NCI-H1092 (cell line): ENCODE measurements at regions not wholly inside any gene's neighbourhood (a gene's known extent, or its start where the extent isn't known, plus 50 kb on each side); places are given as distances from the start of the nearest gene placed in this dataset.

ENCODE experiments used
- DNase-seq: peaks from one replicate; lab custom pipeline; 2025; lab: John Stamatoyannopoulos, UW

DNA sequence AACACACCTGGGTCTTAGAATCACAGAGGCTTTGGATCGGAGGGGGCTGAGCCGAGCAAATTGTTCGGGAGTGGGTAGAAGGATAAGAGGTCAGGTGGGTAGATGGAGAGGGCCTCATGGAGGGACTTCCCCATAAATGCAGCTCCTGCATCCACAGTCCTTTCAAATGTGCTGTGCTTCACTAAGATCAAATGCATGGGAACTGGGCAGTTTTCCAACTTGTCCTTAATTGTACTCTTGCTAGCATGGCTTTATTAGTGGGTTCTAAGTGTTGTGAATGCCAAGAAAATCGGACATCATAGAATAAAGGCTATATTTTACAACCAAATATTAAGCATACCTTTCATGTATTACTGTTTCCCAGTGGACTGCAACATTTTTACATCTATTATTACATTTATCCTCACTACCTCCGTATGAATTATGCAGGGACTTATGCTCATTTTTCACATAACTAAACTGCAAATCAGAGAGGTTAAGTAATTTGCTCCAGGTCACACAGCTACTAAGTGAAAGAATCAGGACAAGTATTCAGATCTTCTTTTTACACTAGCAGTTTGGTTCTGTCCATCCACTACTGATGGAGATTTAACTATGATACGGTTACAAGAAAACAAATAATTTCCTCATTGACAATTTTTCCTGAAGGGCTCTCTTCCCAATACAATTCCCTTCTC, 174.5 kb upstream of the RUNX1 start:
- peak; percentile 32 for DNase-seq

DNA sequence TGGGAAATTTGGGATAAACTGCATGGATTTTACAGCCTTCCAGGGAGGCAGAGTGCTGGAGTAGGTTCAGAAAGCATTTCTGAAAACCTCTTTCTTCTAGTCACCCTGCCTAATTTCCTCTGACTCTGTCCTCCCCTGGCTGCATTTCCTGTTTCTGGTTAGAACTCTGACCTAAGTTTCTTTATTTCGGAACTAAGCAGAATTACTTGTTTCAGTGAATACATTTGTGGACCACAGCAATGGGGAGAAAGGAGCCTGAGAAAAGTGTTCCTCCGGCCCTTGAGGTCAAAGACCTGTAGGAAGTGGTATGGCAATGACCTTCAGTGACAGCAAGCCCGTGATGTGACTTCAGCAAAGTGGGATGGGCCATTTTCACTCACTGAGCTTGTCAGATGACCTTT, 173.4 kb upstream of the RUNX1 start:
- no peak for DNase-seq

DNA sequence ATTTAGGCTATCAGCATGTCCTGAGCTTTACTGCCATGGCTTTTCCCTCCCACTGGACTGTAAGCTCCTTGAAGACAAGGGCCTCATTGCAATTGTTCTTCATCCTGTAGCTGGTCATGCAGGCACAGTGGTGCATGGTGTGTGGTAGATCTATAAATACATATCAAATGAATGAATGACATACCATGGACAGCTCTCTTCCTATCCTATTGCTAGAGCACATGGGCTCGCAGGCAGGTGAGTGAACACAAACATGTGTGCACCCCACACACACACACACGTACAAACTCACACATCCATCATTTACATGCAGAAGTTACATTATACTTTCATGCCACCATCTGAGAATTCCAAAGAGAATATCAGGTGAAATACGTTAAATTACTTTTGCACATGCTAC, 172.9 kb upstream of the RUNX1 start:
- DNase-seq = no peak

DNA sequence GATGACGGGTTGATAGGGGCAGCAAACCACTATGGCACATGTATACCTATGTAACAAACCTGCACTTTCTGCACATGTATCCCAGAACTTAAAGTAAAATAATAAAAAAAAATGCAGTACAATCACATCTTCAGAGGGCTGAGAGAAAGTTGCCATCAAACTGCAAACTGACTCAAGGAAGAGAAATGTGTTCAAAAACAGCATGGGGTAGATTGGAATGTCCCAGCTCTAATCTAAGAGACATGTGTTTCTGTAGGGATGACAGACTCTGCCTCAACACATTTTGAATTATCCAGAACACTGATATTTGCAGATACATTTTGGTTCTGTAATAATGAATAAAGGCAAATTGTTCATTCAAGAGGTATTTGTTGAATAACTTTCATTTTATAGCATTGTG, 171.2 kb upstream of the RUNX1 start:
- DNase-seq = no peak

DNA sequence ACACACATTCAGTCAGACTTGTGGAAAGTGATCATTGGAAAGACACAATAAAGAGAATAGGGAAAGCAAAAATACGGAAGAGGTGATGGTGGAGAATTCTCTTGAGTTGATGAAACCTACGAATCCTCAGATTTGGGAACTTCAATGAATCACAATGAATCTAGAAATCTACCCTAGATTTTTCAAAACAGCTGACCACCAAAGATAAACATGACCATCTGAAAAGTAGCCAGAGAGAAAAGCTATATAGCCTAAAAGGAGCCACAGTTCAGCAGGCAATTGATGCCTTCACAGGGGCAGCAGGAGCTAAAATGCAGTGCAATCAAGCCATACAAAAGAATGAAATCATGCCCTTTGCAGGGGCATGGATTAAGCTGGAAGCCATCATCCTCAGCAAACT, 170.6 kb upstream of the RUNX1 start:
- no peak for DNase-seq

DNA sequence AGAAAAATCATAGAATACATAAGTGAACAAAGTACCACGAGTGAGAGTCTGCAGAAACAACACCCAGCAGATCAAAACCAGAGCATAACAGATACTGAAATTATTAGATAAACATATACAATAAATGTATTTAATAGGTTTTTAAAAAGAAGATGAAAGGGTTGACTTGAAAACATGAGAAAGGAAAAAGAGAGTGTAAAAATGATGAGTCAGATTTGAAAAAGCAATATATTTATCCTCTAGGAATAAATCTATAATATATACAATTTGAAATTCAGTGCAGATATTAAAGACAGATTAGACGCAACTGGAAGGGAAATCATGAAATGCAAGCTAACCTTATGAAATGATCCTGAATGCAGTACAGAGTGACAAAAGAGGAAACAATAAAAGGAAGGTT, 170.2 kb upstream of the RUNX1 start:
- DNase-seq = no peak

DNA sequence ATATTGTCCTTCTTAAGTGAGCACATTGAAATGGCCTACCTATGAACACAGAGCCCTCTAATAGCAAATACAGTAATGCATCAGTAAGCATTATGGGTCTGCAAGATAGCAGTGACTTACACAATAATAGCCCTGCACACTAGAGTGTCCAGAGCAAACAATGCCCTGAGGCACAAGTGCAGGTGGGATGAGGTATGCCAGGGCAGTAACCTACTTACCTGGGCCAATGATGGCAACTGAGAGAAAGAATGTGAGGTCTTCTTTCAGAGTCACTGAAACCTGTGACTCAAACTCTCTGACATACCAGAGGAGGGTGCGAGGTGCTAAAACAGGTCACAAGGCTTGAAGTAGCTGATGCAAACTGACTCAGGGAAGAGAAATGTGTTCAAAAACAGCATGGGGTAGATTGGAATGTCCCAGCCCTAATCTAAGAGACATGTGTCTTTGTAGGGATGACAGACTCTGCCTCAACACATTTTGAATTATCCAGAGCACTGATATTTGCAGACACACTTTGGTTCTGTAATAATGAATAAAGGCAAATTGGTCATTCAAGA, 168.5 kb upstream of the RUNX1 start:
- no peak for DNase-seq

DNA sequence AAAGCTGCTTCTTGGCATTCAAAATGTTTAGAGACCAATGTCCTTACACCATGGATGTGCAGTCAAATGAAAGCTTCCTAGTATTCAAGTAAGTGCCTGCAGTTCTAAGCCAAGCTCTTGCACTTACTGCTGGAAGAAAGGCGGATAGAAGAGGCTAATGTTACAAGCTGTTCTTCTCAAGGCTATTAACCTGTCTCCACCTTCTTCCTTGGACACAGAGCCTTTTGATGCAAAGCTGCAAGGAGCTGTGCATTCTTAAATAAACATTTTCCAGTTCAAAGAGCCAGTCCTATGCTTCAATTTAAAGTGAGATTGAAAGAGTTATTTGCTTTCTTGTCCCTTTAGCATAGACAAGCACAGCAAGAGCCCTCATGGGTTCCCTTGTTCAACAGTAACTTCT, 167.9 kb upstream of the RUNX1 start:
- no peak for DNase-seq

DNA sequence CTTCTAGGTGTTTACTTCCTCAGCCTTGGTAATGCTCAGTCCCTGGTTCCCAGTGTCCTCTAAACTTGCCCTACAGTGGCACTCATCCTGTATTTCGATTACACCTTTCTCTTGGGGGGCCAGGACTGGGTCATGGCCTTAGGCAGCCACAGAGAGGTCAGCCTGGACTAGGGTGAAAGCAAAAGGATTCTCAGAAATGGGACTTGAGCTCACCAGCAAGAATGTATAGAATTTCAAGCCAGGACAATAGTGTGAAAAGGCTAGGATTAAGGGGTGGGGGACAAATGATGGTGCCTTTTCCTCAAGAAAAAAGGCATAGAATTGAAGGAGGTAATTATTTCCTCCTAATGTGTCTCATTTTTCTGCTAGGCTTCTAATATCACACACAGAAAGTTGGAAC, 166.8 kb upstream of the RUNX1 start:
- DNase-seq = no peak

DNA sequence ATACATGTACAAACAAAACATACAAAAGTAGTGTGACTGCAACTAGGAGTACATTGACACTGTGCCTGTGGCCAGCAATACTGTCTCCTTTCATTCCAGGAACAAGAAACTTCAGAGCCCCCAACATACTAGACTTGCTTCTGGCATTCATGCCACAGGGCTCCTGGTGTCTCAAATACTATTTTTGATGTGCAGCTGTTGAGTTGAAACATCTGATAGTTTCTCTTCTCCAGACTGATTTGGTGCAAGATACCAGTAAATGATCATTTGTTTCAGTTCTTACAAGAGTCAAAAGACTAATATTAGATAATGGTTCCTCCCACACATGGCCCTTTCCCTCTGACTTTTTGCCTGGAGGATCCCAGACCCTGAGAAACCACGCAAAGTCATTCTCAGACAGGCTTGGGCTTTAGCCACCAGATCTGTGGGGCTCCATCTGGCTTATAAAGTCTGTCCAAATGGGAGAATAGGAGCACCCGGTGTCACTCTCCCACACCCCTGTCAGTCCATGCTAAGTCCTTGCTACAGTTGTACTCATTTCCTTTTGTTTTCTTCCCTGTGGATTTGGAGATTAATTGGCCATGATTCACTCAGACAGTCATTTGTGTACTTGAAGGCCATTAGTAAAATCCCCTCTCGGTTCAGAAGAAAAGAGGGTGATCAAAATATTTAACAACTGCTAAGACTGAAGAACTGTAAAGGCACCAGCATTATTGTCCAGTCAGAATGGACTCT, 163.5 kb upstream of the RUNX1 start:
- no peak for DNase-seq

DNA sequence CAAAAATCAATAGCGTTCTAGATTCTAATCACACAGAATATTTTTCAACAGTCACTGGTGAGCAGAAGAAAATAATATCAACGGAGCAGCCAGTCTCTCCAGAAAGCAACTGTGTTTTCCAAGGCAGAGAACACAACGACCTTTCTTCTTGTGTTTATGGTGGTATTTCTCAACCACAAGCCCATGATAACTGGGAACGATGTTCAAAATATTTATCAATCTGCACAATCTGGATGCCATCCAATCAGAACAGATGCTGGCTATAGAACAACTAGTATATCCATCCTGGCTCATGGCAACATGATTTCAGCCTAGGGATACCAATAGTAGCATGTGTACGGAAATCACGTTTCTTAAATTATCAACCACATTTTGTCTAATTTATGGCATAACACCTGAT, 162.7 kb upstream of the RUNX1 start:
- DNase-seq = no peak

DNA sequence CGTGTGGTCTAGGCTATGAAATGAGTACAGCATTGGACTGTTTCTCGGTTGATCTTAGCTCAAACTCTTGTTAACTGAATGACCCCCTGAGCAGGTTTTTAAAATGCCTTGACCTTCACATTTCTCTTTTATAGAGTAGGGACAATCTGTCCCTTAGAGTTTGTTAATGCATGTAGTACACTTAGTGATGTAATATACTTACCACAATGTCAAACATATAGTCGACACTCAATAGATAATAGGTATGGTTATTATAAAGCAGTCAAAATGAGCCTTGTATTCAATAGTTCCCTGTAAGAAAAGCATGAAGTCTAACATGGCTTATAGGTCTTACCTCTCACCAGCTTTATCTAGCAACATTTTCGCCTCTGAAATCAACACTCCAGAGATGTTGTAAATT, 161.0 kb upstream of the RUNX1 start:
- no peak for DNase-seq

DNA sequence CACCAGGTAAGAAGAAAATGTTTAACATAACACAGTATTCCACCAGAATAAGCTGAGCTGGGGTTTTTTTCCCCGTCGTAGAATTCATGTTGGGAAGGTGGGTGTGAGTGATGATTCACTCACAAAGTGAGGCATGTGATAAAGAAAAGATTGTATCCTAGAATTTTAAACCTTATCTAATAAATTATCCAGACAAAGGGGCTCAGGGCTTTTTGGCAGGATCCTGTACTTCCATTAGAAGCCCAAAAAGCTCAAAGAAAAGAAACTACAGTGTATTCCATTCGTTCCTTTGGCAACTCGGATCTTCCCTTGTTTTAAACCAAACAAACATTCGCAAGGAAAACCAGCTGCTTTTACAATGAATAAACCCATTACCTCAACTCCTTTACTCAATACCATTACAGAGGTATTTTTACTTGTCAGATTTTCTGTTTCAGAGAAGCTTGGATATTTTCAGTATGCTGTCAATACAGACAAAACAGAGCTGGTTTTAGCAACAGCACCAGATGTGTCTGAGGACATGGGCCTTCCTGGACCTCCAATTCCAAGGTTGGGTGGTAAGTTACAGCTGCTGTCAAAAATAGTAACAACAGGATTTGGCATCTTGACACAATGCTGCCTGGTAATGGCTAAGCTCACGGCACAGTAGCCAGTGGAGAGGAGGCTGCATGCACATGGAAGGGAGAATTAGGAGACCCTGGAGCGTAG, 159.9 kb upstream of the RUNX1 start:
- no peak for DNase-seq

DNA sequence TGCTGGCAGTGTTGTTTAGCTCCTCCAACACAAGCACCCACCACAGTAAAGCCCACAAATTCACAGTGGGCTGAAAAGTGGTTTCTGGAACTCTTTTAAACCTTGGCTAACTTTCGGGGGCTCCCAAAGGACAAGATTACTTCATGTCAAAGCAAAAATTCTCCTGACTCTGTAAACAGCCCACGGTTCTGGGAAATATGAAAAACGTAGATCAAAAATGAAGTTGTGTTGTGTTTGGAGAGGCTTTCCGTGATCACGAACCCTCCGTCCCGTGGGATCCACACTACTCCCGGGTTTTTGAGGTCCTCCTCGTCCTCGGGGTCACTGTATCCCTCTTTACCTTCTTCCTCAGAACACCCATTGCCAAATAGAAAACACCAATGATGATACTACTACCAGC, 159.0 kb upstream of the RUNX1 start:
- DNase-seq = no peak

DNA sequence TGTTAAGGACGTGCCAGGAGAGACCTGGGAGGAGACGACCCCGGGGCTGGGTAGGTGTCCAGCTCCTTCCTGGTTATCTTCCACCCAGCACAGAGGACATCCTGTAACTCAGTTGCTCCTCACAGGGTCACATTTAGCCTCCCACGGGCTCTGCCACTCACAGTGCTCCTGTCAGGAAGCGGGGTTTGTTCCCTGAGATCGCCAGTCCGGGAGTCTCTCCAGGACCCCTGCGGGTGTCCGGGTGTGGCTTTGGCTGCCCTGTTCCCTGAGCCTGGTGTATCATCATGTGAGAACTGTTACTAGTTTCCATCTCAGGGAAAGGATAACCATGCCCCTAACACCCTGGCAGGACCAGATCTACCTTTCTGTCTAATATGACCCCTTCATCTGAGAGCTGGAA, 158.2 kb upstream of the RUNX1 start:
- DNase-seq = no peak

DNA sequence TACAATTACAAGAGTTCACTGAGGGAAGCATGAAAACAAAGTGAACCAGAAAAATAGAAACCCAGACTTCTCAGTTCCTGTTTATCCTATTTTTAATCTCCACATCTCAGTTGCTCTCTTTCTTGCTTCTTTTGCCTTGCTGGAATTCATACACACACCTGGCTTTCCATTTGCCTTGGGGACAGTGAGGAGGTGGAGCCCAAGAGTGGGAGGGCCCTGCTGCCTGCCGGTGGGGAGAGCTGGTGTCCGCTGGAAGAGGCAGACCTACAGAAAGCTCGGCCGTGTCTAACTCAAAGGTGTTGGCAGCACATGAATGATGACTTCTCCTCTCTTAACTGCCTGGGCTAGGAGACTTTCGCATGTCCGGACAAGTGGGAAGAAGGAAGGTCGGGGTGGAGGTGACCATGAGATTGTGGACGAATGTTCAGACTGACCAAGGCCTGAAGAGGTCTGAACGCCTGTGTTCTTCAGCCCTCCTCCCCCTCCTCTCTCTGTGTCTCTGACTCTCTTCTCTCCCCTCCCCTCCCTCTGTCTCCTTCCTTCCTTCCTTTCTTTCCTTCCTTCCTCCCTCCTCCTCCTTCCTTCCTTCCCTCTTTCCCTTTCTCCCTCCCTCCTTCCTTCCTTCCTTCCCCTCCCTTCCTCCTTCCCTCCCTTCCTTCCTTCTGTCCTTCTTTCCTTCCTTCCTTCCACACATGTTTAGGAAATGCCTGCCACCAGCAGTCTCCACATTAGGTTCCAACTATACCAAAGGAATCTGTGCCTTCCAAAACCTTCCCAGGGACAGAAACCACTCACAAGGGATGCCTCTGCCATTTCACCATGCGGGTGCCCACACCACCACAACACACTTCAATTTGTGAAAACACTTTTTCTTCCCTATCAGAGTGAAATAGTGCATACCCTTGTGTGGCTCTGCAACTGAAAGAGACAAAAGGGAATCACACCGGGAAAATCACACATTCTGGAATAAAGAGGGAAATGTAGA, 157.3 kb upstream of the RUNX1 start:
- DNase-seq = no peak

DNA sequence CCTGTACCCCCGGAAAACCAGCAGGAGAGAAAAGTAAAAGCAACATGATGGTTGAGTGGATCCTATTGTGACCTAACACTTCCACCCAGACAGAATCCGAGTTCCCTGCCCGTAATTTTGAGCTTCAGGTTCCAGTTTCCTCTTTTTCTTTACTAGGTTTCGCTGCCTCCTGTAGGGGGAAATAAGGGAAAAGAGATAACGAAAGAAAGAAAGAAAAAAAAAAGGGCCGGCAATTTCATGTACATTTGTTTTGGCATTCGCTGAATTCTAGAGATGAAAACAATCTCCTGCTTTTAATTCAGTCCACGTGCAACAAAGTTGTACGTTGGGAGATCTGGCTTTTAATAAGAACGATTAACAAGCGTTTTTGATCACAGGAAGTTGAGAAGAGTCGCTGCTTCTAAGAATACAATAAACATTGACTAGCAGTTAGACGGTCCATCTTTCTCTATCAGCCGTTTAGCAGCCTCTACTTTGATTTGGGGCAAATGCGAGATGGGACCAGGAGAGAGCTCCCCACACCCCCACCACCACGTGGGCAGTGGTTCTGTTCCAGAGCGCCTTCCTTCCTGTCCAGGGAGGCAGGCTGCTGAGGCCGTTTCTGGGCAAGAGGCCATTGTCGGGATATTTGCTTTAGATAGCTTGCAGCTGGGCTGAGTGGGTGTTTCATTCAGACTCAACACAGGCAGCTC, 155.9 kb upstream of the RUNX1 start:
- DNase-seq = peak; percentile 91

DNA sequence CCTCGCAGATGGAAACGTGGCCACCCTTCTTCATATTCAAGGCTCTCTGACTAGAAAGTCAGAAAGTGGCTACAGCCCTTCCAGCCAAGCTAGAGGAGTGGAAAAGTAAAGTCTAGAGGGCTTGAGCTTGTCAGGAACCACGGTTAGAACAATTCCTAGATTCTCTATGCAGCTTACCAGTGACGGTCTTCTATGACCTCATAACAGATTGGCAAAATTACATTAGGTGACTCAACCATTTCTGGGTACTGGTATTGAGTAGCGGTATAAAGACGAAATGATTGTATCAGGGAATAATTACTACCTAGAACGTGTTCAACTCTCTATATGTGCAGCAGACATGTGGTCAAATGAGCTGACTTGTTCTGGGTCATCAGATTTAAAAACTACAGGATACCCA, 155.0 kb upstream of the RUNX1 start:
- no peak for DNase-seq

DNA sequence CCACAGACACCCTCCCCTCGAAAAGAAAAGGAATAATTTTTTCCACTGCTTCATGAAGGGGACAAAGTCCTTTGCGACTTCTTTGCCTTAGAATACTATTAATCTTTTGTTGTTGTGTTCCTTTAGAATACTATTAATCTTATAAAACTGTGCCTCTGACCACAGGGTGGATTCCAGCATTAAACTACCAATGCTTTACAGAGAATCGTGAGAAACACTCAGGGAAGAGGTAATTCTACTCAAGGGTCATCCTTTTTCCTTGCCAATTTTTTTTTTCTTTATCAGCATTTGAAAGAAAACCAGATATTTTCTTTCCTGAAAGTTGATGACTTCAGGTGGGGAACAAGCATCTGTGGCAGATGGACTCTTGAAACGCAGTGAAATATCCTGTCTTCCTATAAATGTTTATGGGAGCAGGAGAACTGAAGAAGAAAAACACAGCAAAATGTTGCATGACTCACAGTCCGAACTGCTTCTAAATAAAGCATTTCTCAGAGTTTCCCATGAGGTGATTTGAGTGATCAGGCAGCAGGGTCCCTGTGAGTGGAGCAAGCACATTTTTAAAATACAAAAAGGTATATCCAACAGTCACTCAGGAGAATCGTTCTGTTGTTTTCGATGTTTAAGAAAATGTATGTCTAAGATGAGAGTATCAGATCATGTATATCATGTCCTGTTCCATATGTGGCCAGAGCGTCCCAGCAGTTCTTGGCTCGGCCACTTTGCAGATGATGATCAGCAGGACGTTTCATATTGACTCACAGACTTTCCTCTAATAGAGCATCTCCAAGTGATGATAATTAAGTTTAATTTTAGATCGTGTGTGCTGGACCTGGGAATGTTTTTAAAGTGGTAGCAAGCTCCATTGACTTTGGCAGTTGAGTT, 154.2 kb upstream of the RUNX1 start:
- DNase-seq = no peak

DNA sequence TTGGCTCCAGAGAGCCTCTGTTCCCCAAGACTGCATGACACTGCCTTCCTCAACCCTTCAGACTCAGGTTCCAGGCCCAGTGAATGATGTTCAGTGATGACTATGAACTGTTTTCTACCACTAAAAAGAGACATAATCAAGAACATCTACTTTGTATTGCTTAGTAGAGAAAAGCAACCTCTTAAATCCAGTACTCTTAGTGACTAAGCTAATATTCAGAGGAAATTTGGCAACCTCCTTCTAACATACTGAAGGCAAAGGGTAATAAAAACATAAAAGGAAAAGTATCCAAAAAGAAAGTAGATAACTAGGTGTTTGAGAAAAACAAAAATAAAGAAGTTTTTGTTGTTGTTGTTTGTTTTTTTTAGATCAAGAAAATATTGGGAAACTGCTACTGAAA, 153.3 kb upstream of the RUNX1 start:
- DNase-seq = no peak
